Tibial artery (tissue), 4 donors: ENCODE measurements at regions not wholly inside any gene's neighbourhood (a gene's known extent, or its start where the extent isn't known, plus 50 kb on each side); places are given as distances from the start of the nearest gene placed in this dataset.

Experiments used
- DNase-seq, 2 donors: peaks; one replicate each; pipeline ENCODE4 v3.0.0-alpha.2; 2019
- H3K27ac ChIP-seq, 2 donors: fragments of 200-600 bp; sonication (generic) in 1 of 2; 1 replicate in 1 of 2; 2 replicates in 1 of 2; pipeline ENCODE4 v1.5.1; 2018 to 2019; ENCODE audit warnings: mild to moderate bottlenecking in 1 of 2
- H3K27me3 ChIP-seq, 2 donors: fragments of 200-600 bp; sonication (generic) in 1 of 2; one replicate each; pipeline versions ENCODE4 v1.5.1 to v1.6.0; 2016 to 2019
- H3K36me3 ChIP-seq, 3 donors: fragments of 200-600 bp; sonication (generic) in 2 of 3; one replicate each; pipeline ENCODE4 v1.5.1; 2016 to 2019; ENCODE audit warnings: mild to moderate bottlenecking in 2 of 3
- H3K4me1 ChIP-seq, 4 donors: fragments of 200-600 bp; sonication (generic) in 2 of 4; 1 replicate in 3 of 4; 2 replicates in 1 of 4; pipeline ENCODE4 v1.5.1; 2016 to 2019
- H3K4me3 ChIP-seq, 2 donors: fragments of 200-600 bp; sonication (generic) in 1 of 2; 1 replicate in 1 of 2; 2 replicates in 1 of 2; pipeline ENCODE4 v1.5.1; 2018 to 2019; ENCODE audit warnings: mild to moderate bottlenecking in 2 of 2
- H3K9me3 ChIP-seq, 3 donors: fragments of 200-600 bp; sonication (generic) in 1 of 3; one replicate each; pipeline ENCODE4 v1.5.1; 2016 to 2019
- CTCF ChIP-seq, 2 experiments: fragments of 200-600 bp in 1 of 2; fragments of 450-650 bp in 1 of 2; IDR thresholded peaks; one replicate each; pipeline ENCODE4 v1.5.1; 2017 to 2019; ENCODE audit warnings: antibody characterized with exemption in 2 of 2, mild to moderate bottlenecking in 1 of 2, moderate library complexity in 1 of 2
- intact Hi-C: fragments of 100-400 bp; cut with DNase I; formaldehyde crosslinking; loops from one replicate; pipeline ENCODE4 v1.15.0; 2023; ENCODE audit warnings: low total_unique reads

GRCh38 chr7:12074889-12075288 lies 136.2 kb upstream of the TMEM106B start:
- intact Hi-C loops: no loop called here
- DNase-seq: no peak
- no peaks in the 10 kb centered on the region for H3K4me1 ChIP-seq
- H3K4me3 ChIP-seq: no peak overlapping the region
- peaks cover 0 to 9% (median 0%) of the 10 kb centered on the region in 3 donors for H3K9me3 ChIP-seq
- H3K27me3 ChIP-seq: no peaks in the 10 kb centered on the region
- no peak overlapping the region for H3K27ac ChIP-seq
- no peaks in the 10 kb centered on the region for H3K36me3 ChIP-seq
- TF ChIP-seq CTCF (IDR thresholded peaks at IDR 0.05): no peak

GRCh38 chr7:12080006-12080405 lies 131.1 kb upstream of the TMEM106B start:
- no peaks in the 10 kb centered on the region for H3K27me3 ChIP-seq
- DNase-seq: no peak
- H3K4me3 ChIP-seq: no peak overlapping the region
- intact Hi-C loops: no loop called here
- TF ChIP-seq CTCF (IDR thresholded peaks at IDR 0.05): no peak
- H3K9me3 ChIP-seq: peaks cover 0 to 5% (median 0%) of the 10 kb centered on the region in 3 donors
- H3K4me1 ChIP-seq: no peaks in the 10 kb centered on the region
- H3K27ac ChIP-seq: no peak overlapping the region
- no peaks in the 10 kb centered on the region for H3K36me3 ChIP-seq

- DNase-seq: no peak
- Histone ChIP-seq H3K4me1 (no peaks in the 10 kb centered on the region), H3K4me3 (no peak overlapping the region), H3K9me3 (no peaks in the 10 kb centered on the region), H3K27ac (no peak overlapping the region), H3K27me3 (no peaks in the 10 kb centered on the region), H3K36me3 (no peaks in the 10 kb centered on the region)
- TF ChIP-seq CTCF (IDR thresholded peaks at IDR 0.05): no peak
- intact Hi-C loops: no loop called here
Measured at GRCh38 chr7:12085516-12085915, 125.6 kb upstream of the TMEM106B start.

GRCh38 chr7:12089951-12090756 lies 120.9 kb upstream of the TMEM106B start:
- TF ChIP-seq CTCF (IDR thresholded peaks at IDR 0.05): no peak
- no peak overlapping the region for H3K27ac ChIP-seq
- intact Hi-C loops: no loop called here
- no peaks in the 10 kb centered on the region for H3K27me3 ChIP-seq
- no peaks in the 10 kb centered on the region for H3K4me1 ChIP-seq
- H3K9me3 ChIP-seq: no peaks in the 10 kb centered on the region
- no peak overlapping the region for H3K4me3 ChIP-seq
- no peak for DNase-seq
- H3K36me3 ChIP-seq: no peaks in the 10 kb centered on the region

GRCh38 chr7:12090757-12091221 lies 120.3 kb upstream of the TMEM106B start:
- no peak overlapping the region for H3K4me3 ChIP-seq
- H3K36me3 ChIP-seq: no peaks in the 10 kb centered on the region
- H3K27me3 ChIP-seq: no peaks in the 10 kb centered on the region
- DNase-seq: no peak
- no peaks in the 10 kb centered on the region for H3K9me3 ChIP-seq
- intact Hi-C loops: no loop called here
- H3K4me1 ChIP-seq: no peaks in the 10 kb centered on the region
- no peak overlapping the region for H3K27ac ChIP-seq
- TF ChIP-seq CTCF (IDR thresholded peaks at IDR 0.05): no peak
